KMS-11 (cell line): ENCODE measurements at regions not wholly inside any gene's neighbourhood (a gene's known extent, or its start where the extent isn't known, plus 50 kb on each side); places are given as distances from the start of the nearest gene placed in this dataset.
A peak's percentile ranks its signal among the peaks of the same experiment; 100 is the strongest.

Experiments used
- H2AFZ ChIP-seq: fragments of 200-600 bp; sonication (generic); 2 replicates; pipeline ENCODE4 v1.6.1; 2016; ENCODE audit warnings: antibody characterized with exemption, mixed run types, low read depth
- H3K27ac ChIP-seq: fragments of 200-600 bp; sonication (generic); 2 replicates; pipeline ENCODE4 v1.6.1; 2016; ENCODE audit warnings: mild to moderate bottlenecking, mixed run types
- H3K27me3 ChIP-seq: fragments of 200-600 bp; sonication (generic); 2 replicates; pipeline ENCODE4 v1.6.1; 2017; ENCODE audit warnings: mild to moderate bottlenecking, low read depth, mixed run types, moderate library complexity; ENCODE audit not compliant: insufficient read depth
- H3K36me3 ChIP-seq: fragments of 200-600 bp; sonication (generic); 2 replicates; pipeline ENCODE4 v1.6.1; 2017; ENCODE audit warnings: mild to moderate bottlenecking, mixed run types; ENCODE audit not compliant: insufficient read depth
- H3K4me1 ChIP-seq: fragments of 200-600 bp; sonication (generic); 2 replicates; pipeline ENCODE4 v1.6.1; 2016; ENCODE audit warnings: mild to moderate bottlenecking, low read depth, mixed run types; ENCODE audit not compliant: poor library complexity, severe bottlenecking
- H3K4me2 ChIP-seq: fragments of 200-600 bp; sonication (generic); 2 replicates; pipeline ENCODE4 v1.7.0; 2016; ENCODE audit warnings: mild to moderate bottlenecking, mixed run types
- H3K4me3 ChIP-seq: fragments of 200-600 bp; sonication (generic); IDR thresholded peaks from 2 replicates; pipeline ENCODE4 v1.6.1; 2017; ENCODE audit warnings: low read depth, low read length, mixed read lengths; ENCODE audit not compliant: insufficient read depth
- H3K79me2 ChIP-seq: fragments of 200-600 bp; sonication (generic); 2 replicates; pipeline ENCODE4 v1.6.1; 2016; ENCODE audit warnings: low read depth, mixed run types; ENCODE audit not compliant: insufficient read depth
- H3K9ac ChIP-seq: fragments of 200-600 bp; sonication (generic); 2 replicates; pipeline ENCODE4 v1.6.1; 2016; ENCODE audit warnings: mild to moderate bottlenecking, mixed run types
- H4K20me1 ChIP-seq: fragments of 200-600 bp; sonication (generic); 2 replicates; pipeline ENCODE4 v1.6.1; 2016; ENCODE audit warnings: mild to moderate bottlenecking, mixed run types; ENCODE audit not compliant: insufficient read depth
- CTCF ChIP-seq: fragments of 200-600 bp; sonication (generic); conservative IDR thresholded peaks from 2 replicates; pipeline ENCODE4 v1.6.1; 2017; ENCODE audit warnings: low read depth, mild to moderate bottlenecking, antibody characterized with exemption, low read length, moderate library complexity, mixed read lengths

DNA sequence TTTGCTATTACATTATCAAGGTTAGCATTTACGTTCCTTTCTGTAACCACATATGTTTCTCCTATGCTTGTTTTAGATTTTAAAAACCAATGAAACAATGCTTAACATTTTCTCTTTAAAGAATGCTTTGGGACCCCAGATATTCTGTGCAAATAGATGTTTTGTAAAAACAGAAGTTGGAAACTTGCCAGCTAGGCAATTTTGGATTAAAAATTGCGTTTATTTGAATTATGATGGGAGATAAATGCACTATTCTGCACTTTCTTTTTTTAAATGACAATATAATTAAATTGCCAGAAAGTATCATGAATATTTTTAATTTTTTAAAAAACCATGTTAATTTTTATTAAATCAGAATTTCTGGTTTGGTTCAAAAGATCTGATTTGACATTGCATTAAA is 81.6 kb downstream of the MACIR start:
- Histone ChIP-seq H3K4me3 (no peak overlapping the region), H3K9ac (no peak overlapping the region), H3K27me3 (no peaks in the 10 kb centered on the region), H3K36me3 (no peaks in the 10 kb centered on the region), H3K79me2 (no peaks in the 10 kb centered on the region), H2AFZ (no peak overlapping the region), H3K27ac (peak overlapping the region; percentile 61; the same call in 1 of the 2 replicates), H3K4me1 (peaks cover 31% of the 10 kb centered on the region), H4K20me1 (no peaks in the 10 kb centered on the region), H3K4me2 (peak overlapping the region; percentile 39; the same call in 1 of the 2 replicates)
- TF ChIP-seq CTCF, result no peak

GRCh38 chr5:103336941-103337340 is 78.4 kb downstream of the MACIR start:
- Histone ChIP-seq H3K9ac (no peak overlapping the region), H3K4me2 (no peak overlapping the region), H3K36me3 (no peaks in the 10 kb centered on the region), H3K27ac (no peak overlapping the region), H3K27me3 (no peaks in the 10 kb centered on the region), H3K4me3 (no peak overlapping the region), H2AFZ (no peak overlapping the region), H3K79me2 (no peaks in the 10 kb centered on the region), H4K20me1 (no peaks in the 10 kb centered on the region), H3K4me1 (peaks cover 20% of the 10 kb centered on the region)
- TF ChIP-seq CTCF, result no peak

- H2AFZ ChIP-seq, result no peak overlapping the region
- H3K79me2 ChIP-seq, result no peaks in the 10 kb centered on the region
- no peaks in the 10 kb centered on the region for H3K36me3 ChIP-seq
- no peak overlapping the region for H3K9ac ChIP-seq
- no peaks in the 10 kb centered on the region for H4K20me1 ChIP-seq
- no peaks in the 10 kb centered on the region for H3K27me3 ChIP-seq
- H3K4me1 ChIP-seq, result no peaks in the 10 kb centered on the region
- no peak overlapping the region for H3K4me2 ChIP-seq
- H3K27ac ChIP-seq, result no peak overlapping the region
- no peak for TF ChIP-seq CTCF
- H3K4me3 ChIP-seq, result no peak overlapping the region
Observed at GRCh38 chr5:103333376-103333775, 74.8 kb downstream of the MACIR start.

- H3K9ac ChIP-seq, result no peak overlapping the region
- H3K4me1 ChIP-seq, result no peaks in the 10 kb centered on the region
- H3K27me3 ChIP-seq, result no peaks in the 10 kb centered on the region
- no peak overlapping the region for H3K4me2 ChIP-seq
- TF ChIP-seq CTCF, result no peak
- H3K27ac ChIP-seq, result no peak overlapping the region
- no peaks in the 10 kb centered on the region for H3K36me3 ChIP-seq
- no peak overlapping the region for H3K4me3 ChIP-seq
- no peaks in the 10 kb centered on the region for H4K20me1 ChIP-seq
- no peak overlapping the region for H2AFZ ChIP-seq
- H3K79me2 ChIP-seq, result no peaks in the 10 kb centered on the region
Observed at GRCh38 chr5:103330875-103331274, 72.3 kb downstream of the MACIR start.
